ENCODE measurements at regions not wholly inside any gene's neighbourhood (a gene's known extent, or its start where the extent isn't known, plus 50 kb on each side); places are given as distances from the start of the nearest gene placed in this dataset.
"Not testable (repeated sequence)": the region's sequence is repeated elsewhere in the genome, so short reads cannot be mapped to it uniquely, and the experiment has no call there.

GRCh38 chr17:27208370-27208769, 85.5 kb upstream of the WSB1 start:
- not testable (repeated sequence) for DNase-seq (ENCODE audit: low read depth)

- no peak for DNase-seq (ENCODE audit: low read depth)
Measured at GRCh38 chr17:27209316-27209715, 84.6 kb upstream of the WSB1 start.

GRCh38 chr17:27210809-27211208, 83.1 kb upstream of the WSB1 start:
- not testable (repeated sequence) for DNase-seq (ENCODE audit: low read depth)

GRCh38 chr17:27216836-27217235, 77.1 kb upstream of the WSB1 start:
- DNase-seq (ENCODE audit: low read depth): no peak

- DNase-seq (ENCODE audit: low read depth): no peak
Measured at GRCh38 chr17:27217631-27218030, 76.3 kb upstream of the WSB1 start.

GRCh38 chr17:27218041-27218440, 75.9 kb upstream of the WSB1 start:
- no peak for DNase-seq (ENCODE audit: low read depth)

GRCh38 chr17:27218719-27219488, 75.0 kb upstream of the WSB1 start:
- no peak for DNase-seq (ENCODE audit: low read depth)

- no peak for DNase-seq (ENCODE audit: low read depth)
Measured at GRCh38 chr17:27222515-27222914, 71.4 kb upstream of the WSB1 start.

GRCh38 chr17:27224526-27225315, 69.2 kb upstream of the WSB1 start:
- DNase-seq (ENCODE audit: low read depth): no peak

- DNase-seq (ENCODE audit: low read depth): no peak
Measured at GRCh38 chr17:27226611-27227230, 67.2 kb upstream of the WSB1 start.

- no peak for DNase-seq (ENCODE audit: low read depth)
Measured at GRCh38 chr17:27230996-27231395, 62.9 kb upstream of the WSB1 start.

- no peak for DNase-seq (ENCODE audit: low read depth)
Measured at GRCh38 chr17:27232328-27232727, 61.6 kb upstream of the WSB1 start.

GRCh38 chr17:27233059-27233458, 60.9 kb upstream of the WSB1 start:
- DNase-seq (ENCODE audit: low read depth): no peak

GRCh38 chr17:27233776-27234175, 60.1 kb upstream of the WSB1 start:
- no peak for DNase-seq (ENCODE audit: low read depth)

- DNase-seq (ENCODE audit: low read depth): no peak
Measured at GRCh38 chr17:27236717-27237315, 57.1 kb upstream of the WSB1 start.

- no peak for DNase-seq (ENCODE audit: low read depth)
Measured at GRCh38 chr17:27237890-27238289, 56.0 kb upstream of the WSB1 start.

- no peak for DNase-seq (ENCODE audit: low read depth)
Measured at GRCh38 chr17:27239046-27239445, 54.9 kb upstream of the WSB1 start.

GRCh38 chr17:27239584-27239983, 54.3 kb upstream of the WSB1 start:
- no peak for DNase-seq (ENCODE audit: low read depth)

GRCh38 chr17:27240086-27240801, 53.7 kb upstream of the WSB1 start:
- DNase-seq (ENCODE audit: low read depth): no peak

- DNase-seq (ENCODE audit: low read depth): no peak
Measured at GRCh38 chr17:27240802-27241155, 53.1 kb upstream of the WSB1 start.

- no peak for DNase-seq (ENCODE audit: low read depth)
Measured at GRCh38 chr17:27241346-27241946, 52.5 kb upstream of the WSB1 start.

- DNase-seq (ENCODE audit: low read depth): no peak
Measured at GRCh38 chr17:27242951-27243350, 51.0 kb upstream of the WSB1 start.

Data from GM04503 (cell line).